NCI-H1417 (cell line): ENCODE measurements at regions not wholly inside any gene's neighbourhood (a gene's known extent, or its start where the extent isn't known, plus 50 kb on each side); places are given as distances from the start of the nearest gene placed in this dataset.

Experiments used
- DNase-seq, 3 experiments: peaks; one replicate each; lab custom pipeline; 2025; lab: John Stamatoyannopoulos, UW

DNA sequence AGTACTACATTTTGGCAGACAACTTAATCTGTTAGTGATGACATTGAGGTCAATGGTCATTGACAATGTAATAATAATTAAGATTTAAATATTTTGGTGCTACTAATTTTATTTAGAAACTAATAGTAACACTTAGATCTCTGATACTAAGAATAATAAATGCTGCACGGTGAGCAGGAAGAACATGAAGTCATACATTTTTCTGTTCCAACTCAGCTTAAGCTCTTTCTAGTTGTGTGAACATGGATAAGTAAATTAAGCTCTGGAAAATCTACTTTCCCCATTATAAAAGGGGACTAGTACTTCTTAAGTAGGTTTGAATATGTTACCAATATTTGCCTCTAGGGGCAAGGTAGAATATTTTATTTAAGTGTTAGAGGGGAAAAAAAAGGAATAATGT, 65.9 kb upstream of the MEOX2 start:
- DNase-seq: no peak

DNA sequence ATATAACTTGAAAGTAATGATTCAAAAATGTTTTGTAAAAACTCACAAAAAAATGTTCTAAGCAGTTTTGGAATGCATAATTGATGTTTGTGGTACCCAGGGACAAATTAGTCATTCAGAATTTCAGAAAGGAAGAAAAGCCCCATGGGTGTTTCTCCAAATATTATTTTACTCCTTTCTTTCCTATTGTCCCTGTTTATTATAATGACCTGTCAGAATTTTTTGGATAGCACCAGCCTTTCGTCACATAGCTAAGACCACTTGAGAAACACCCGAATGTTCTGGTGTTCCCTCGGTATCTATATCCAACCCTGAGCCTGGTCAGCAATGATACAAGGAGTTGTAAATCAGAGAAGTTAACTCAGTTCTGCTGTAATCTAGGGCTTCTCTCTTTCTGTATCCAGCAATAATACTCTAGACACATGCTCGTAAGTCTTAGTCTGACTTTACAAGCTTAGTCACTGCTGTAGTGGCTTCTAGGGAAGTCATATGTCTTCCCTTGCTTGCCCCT, 64.8 kb upstream of the MEOX2 start:
- no peak for DNase-seq

DNA sequence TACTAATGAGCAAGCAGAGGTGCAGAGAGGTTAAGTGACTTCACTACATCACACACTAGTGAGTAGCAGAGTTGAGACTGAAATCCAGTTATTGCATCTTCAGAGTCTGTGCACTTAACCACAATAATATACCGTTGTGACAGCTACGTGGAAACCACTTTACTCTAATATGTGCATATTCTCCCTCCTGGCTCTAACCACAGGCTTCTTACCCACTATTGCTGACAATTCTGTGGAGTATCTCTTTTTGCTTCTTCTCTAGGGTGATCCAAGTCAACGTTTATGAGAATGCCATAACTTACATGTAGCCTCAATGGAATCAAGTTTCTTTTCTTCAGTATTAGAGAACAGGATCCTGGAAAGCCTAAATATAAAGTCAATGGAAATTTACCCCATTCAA, 64.2 kb upstream of the MEOX2 start:
- no peak for DNase-seq

DNA sequence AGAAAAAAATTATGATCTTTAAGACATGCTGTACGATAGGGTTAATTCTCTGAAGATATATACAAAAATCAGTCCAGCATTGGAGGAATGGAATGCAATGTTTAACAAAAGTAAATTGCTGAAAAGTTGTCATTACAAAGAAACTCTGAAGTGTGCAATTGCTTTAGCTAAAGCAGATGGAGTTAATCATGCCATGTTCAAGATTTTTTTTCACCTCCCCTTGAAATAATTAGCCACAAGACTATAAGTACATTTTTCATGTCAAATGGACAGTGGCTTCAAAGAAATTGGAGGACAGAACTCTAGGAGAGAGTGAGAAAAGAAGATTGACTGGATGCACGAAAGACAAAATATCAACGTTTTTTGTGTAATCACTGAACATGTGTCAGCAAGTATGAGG, 63.1 kb upstream of the MEOX2 start:
- DNase-seq: no peak

DNA sequence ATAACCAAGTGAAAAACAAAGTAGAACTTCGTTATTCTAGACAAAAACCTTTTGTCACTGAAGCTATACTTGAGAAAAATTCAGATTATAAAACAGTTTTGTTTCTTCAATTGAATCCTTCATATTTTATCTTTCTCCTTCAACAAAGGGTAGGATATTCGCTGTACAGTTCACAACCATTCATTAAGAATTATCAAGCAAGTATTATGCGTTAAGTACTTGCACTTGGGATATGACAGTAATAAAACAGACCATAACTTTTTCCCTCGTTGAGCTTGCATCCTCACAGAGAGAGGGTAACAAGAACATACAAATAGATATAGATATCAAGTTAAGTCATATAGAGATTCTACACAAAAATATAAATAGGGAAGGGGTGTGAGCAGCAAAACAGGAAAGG, 61.2 kb upstream of the MEOX2 start:
- DNase-seq: no peak

DNA sequence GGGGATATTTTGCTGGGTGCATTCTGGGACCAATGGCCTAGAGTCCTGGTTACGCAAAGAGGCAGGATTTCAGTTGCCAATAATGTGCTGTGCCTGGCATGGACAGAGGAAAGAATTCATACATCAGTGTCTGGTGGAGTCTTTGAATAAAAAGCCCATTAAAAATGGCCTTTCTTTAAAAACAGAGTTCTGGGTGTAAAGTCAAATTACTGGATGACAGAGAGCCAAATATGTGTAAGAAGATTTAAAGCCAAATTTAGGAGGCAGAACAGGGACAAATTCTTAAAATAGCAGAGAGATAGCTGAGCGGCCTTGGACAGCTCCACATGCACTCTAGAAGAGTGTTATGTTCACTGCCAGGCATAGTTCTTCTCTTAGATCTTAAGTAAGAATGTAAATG, 60.8 kb upstream of the MEOX2 start:
- DNase-seq: no peak

DNA sequence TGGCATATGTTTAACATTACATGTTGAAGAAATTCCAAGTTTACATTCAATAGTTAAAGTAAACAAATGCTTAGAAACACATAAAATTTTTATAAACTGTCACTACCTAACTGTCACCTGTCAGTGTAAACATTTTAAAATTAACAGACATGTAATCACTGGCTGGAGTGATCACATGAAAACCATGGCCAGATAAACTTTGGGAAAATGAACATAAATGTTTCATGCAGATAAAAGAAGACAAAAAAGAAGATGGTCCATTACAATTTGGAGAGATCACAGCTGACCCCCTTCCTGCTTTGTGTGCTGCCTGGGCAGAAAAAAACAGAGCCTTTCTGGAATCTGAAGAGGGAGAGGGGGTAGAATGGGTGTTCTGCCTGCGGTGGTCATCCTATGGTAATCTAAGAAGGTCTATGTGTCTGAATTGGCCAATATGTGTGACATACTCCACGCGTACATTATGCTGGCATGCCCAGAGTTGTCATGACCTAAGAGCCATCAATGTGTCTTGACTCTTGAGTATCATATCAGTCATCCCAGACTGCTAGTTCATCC, 57.5 kb upstream of the MEOX2 start:
- no peak for DNase-seq

DNA sequence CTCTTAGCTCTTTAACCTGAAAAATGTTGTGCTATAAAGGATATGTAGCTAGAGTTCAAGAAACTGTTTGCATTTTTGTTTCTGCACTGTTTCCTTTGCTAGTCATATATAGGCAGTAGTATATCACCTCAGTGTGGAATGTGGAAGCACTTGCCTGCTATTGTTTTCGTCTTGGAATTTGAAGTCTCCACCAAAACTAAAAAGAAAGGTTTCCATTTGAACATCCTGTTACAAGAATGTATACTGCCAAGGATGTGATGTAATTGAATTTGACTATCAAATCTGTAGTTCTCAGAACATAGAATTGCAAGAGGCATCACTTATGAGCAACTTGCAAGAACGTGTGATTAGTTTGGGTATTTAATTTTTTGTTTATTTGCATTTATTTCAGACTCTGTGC, 51.1 kb upstream of the MEOX2 start:
- DNase-seq: no peak
